ENCODE measurements at regions not wholly inside any gene's neighbourhood (a gene's known extent, or its start where the extent isn't known, plus 50 kb on each side); places are given as distances from the start of the nearest gene placed in this dataset.

DNA sequence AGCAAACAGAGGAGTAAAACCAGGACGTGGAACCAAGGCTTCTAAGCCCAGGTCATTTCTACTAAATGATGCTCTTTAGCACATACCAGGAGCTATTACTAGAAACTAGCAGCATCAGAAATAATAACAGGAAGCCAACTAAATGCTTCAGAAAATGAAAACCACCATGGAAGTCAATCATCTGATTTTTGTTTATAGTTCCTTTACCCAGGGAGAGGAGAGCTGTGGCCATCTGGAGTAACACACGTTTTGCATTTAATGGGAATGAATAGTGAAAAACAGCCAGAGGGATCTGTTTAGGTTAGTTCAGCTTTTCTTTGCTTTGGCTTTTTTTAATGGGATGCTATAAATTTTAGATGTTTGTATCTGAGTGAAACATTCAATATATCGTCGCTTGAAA lies 250.7 kb upstream of the ARHGAP20 start:
- TF ChIP-seq, protein P1, sequence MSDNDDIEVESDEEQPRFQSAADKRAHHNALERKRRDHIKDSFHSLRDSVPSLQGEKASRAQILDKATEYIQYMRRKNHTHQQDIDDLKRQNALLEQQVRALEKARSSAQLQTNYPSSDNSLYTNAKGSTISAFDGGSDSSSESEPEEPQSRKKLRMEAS (IDR thresholded peaks at IDR 0.05; ENCODE audit: low read depth, low read length): no peak
- no peak for TF ChIP-seq MYC (IDR thresholded peaks at IDR 0.05; ENCODE audit: insufficient read depth, insufficient read length, insufficient replicate concordance, low read length, severe bottlenecking)
- no peak for TF ChIP-seq CEBPB (IDR thresholded peaks at IDR 0.05; ENCODE audit: borderline replicate concordance in 1 of 2, low read depth in 2 of 2, low read length in 2 of 2)
- no peak for TF ChIP-seq NR2C1 (IDR thresholded peaks at IDR 0.05)
- no peak for TF ChIP-seq EZH2 (IDR thresholded peaks at IDR 0.05; ENCODE audit: borderline replicate concordance, control insufficient read depth, low read depth, low read length)
- TF ChIP-seq TCF12 (IDR thresholded peaks at IDR 0.05; ENCODE audit: low read depth, low read length): no peak
- TF ChIP-seq, protein P2, sequence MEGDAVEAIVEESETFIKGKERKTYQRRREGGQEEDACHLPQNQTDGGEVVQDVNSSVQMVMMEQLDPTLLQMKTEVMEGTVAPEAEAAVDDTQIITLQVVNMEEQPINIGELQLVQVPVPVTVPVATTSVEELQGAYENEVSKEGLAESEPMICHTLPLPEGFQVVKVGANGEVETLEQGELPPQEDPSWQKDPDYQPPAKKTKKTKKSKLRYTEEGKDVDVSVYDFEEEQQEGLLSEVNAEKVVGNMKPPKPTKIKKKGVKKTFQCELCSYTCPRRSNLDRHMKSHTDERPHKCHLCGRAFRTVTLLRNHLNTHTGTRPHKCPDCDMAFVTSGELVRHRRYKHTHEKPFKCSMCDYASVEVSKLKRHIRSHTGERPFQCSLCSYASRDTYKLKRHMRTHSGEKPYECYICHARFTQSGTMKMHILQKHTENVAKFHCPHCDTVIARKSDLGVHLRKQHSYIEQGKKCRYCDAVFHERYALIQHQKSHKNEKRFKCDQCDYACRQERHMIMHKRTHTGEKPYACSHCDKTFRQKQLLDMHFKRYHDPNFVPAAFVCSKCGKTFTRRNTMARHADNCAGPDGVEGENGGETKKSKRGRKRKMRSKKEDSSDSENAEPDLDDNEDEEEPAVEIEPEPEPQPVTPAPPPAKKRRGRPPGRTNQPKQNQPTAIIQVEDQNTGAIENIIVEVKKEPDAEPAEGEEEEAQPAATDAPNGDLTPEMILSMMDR (IDR thresholded peaks at IDR 0.05 in 2 of 3, conservative IDR thresholded peaks at IDR 0.05 in 1 of 3; ENCODE audit: control insufficient read depth in 2 of 3, extremely low read depth in 1 of 3, insufficient read depth in 1 of 3, low read depth in 3 of 3, low read length in 3 of 3): no peak
- TF ChIP-seq PML (IDR thresholded peaks at IDR 0.05; ENCODE audit: low read length): no peak
- no peak for TF ChIP-seq YY1 (IDR thresholded peaks at IDR 0.05; ENCODE audit: low read depth, low read length)
- no peak for TF ChIP-seq TBL1XR1 (IDR thresholded peaks at IDR 0.05; ENCODE audit: low read depth, low read length)
- no peak for TF ChIP-seq EP300 (IDR thresholded peaks at IDR 0.05; ENCODE audit: borderline replicate concordance in 1 of 2, control insufficient read depth in 1 of 2, low read depth in 2 of 2, low read length in 2 of 2)

All from GM12878 (cell line).